A549 (cell line): ENCODE measurements at regions not wholly inside any gene's neighbourhood (a gene's known extent, or its start where the extent isn't known, plus 50 kb on each side); places are given as distances from the start of the nearest gene placed in this dataset.

ENCODE experiments used
- CHD2 ChIP-seq: fragments of 150-350 bp; IDR thresholded peaks from 2 replicates; pipeline ENCODE4 v1.6.1; 2014; ENCODE audit warnings: low read length; ENCODE audit not compliant: partially characterized antibody
- ESRRA ChIP-seq: fragments of 150-350 bp; IDR thresholded peaks from 2 replicates; pipeline ENCODE4 v1.6.1; 2014; ENCODE audit warnings: mild to moderate bottlenecking, low read length, borderline replicate concordance
- SMC3 ChIP-seq: fragments of >200 bp; sonication (Bioruptor Twin); formaldehyde crosslinking; IDR thresholded peaks from 3 replicates; pipeline ENCODE4 v1.6.1; 2018; ENCODE audit warnings: inconsistent platforms
- TF ChIP-seq, protein P1 (sequence below): fragments of >200 bp; sonication (Bioruptor Twin); formaldehyde crosslinking; IDR thresholded peaks from 3 replicates; pipeline ENCODE4 v1.5.1; 2016
- TF ChIP-seq, protein P2 (sequence below): IDR thresholded peaks from 2 replicates; pipeline ENCODE4 v1.6.1; 2012

DNA sequence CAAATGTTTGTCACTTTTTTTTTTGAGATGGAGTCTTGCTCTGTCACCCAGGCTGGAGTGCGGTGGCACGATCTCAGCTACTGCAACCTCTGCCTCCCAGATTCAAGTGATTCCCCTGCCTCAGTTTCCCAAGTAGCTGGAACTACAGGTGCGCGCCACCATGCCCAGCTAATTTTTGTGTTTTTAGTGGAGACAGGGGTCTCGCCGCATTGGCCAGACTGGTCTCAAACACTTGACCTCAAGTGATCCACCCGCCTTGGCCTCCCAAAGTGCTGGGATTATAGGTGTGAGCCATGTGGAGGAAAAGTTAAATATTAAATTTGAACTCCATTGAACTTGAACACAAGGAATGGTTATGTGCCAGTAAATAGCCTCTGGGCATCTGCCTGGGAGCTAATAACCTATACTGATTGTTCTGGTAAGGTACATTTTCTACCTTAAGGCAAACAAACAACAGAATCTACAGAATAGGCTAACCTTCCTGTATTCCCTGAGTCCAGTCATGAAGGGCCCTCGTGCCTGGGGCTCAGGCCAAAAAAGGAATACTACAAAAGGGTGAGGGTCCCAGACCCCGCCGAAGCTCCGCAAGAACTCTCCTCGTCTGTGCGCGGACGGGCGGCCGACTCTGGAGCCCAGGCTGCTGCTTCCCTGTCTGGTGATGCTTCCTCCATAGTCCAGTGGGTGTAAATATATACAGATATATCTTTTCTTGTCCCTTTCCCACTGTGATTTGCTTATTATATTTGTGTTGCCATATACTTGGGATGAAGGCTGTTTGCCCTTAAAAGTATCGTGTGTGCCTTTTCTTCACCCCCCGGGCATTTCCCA, 74.0 kb upstream of the EIF5 start:
- TF ChIP-seq, protein P1, sequence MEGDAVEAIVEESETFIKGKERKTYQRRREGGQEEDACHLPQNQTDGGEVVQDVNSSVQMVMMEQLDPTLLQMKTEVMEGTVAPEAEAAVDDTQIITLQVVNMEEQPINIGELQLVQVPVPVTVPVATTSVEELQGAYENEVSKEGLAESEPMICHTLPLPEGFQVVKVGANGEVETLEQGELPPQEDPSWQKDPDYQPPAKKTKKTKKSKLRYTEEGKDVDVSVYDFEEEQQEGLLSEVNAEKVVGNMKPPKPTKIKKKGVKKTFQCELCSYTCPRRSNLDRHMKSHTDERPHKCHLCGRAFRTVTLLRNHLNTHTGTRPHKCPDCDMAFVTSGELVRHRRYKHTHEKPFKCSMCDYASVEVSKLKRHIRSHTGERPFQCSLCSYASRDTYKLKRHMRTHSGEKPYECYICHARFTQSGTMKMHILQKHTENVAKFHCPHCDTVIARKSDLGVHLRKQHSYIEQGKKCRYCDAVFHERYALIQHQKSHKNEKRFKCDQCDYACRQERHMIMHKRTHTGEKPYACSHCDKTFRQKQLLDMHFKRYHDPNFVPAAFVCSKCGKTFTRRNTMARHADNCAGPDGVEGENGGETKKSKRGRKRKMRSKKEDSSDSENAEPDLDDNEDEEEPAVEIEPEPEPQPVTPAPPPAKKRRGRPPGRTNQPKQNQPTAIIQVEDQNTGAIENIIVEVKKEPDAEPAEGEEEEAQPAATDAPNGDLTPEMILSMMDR, result no peak
- TF ChIP-seq SMC3, result no peak
- TF ChIP-seq, protein P2, sequence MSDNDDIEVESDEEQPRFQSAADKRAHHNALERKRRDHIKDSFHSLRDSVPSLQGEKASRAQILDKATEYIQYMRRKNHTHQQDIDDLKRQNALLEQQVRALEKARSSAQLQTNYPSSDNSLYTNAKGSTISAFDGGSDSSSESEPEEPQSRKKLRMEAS, result no peak
- no peak for TF ChIP-seq ESRRA
- TF ChIP-seq CHD2, result no peak
